Chondrocyte (in vitro differentiated cells): ENCODE measurements at regions not wholly inside any gene's neighbourhood (a gene's known extent, or its start where the extent isn't known, plus 50 kb on each side); places are given as distances from the start of the nearest gene placed in this dataset.
A peak's percentile ranks its signal among the peaks of the same experiment; 100 is the strongest.
"Not testable (repeated sequence)": the region's sequence is repeated elsewhere in the genome, so short reads cannot be mapped to it uniquely, and the experiment has no call there.

Experiments used
- DNase-seq: peaks from one replicate; pipeline ENCODE4 v3.0.0; 2021; ENCODE audit warnings: mixed read lengths, low spot score
- H3K27ac Mint-ChIP-seq: one replicate; pipeline ENCODE4 v1.8.0; 2021; ENCODE audit warnings: mild to moderate bottlenecking, moderate library complexity, mixed read lengths; ENCODE audit not compliant: unreplicated experiment
- H3K27me3 Mint-ChIP-seq: 2 replicates; pipeline ENCODE4 v1.8.0; 2021; ENCODE audit warnings: low read depth, mixed read lengths
- H3K36me3 Mint-ChIP-seq: 2 replicates; pipeline ENCODE4 v1.8.0; 2021; ENCODE audit warnings: low read depth, mixed read lengths
- H3K4me1 Mint-ChIP-seq: 2 replicates; pipeline ENCODE4 v1.8.0; 2021; ENCODE audit warnings: low read depth, mild to moderate bottlenecking, mixed read lengths
- H3K4me3 Mint-ChIP-seq: one replicate; pipeline ENCODE4 v1.8.0; 2021; ENCODE audit warnings: mild to moderate bottlenecking, moderate library complexity, mixed read lengths; ENCODE audit not compliant: unreplicated experiment
- H3K9me3 Mint-ChIP-seq: 2 replicates; pipeline ENCODE4 v1.8.0; 2021; ENCODE audit warnings: low read depth, mixed read lengths
- CTCF ChIP-seq: fragments of 200-600 bp; sonication (generic); IDR thresholded peaks from 2 replicates; pipeline ENCODE4 v1.5.0; 2021; ENCODE audit warnings: antibody characterized with exemption, mild to moderate bottlenecking, moderate library complexity

DNA sequence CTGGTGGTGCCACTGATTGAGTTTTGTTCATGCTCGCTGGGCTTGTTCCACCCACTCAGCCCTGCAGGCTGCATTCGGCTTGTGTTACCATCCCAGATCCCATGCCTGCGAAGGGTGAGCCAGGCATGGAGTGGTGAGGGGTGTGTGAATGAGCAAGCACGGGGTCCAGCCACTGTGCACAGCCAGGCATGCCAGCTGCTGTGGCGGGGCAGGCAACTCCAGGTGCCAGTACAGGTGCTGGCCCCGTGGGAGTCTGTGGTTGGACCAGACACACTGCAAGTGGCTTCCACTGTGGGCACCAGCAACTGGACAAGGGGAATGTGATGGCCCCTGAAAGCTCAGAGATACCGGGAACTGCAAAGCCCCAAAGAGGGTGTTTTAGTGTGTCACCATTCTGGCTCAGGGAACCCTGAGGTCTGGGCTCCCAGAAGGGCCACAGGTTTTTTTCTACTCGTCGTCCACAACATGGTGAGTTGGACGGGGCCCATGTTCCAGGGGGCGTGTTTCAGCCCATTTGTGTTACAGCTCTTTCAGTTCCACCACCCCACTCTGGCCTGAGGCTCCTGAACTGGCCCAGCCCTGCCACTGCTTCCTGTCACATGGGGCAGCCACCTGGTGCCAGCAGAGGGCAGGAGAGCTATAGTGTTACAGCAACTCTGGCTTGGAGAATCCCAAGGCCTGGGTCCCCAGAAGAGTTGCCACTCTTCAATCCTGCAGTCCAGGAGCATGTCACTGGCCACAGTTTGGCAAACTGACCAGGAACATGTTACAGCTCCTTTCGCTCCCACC lies 217.0 kb upstream of the OBI1 start:
- TF ChIP-seq CTCF: no peak
- peak overlapping the region; percentile 39 for H3K27ac Mint-ChIP-seq
- no peaks in the 10 kb centered on the region for H3K4me1 Mint-ChIP-seq
- H3K36me3 Mint-ChIP-seq: no peaks in the 10 kb centered on the region
- DNase-seq: peak; percentile 75
- no peak overlapping the region for H3K4me3 Mint-ChIP-seq
- H3K27me3 Mint-ChIP-seq: no peaks in the 10 kb centered on the region
- H3K9me3 Mint-ChIP-seq: peaks cover 7% of the 10 kb centered on the region

DNA sequence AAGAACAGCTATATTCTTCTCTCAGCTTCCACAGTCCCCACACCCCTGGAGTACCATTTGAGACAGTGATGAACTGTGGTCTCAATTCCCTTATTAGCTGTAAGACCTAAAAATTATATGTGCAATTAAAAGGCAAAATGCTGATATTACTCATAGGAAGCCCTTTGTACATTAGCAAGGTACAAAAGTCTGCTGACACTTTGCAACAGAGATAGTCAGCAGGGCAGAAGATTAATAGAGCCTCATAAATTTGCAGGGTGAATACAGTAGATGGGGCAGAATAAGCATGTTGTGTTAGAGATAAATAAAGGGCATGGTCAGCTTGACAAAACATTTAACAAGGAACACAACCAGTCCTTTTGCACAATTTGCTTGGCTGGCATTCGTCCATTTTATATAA lies 210.0 kb upstream of the OBI1 start:
- no peaks in the 10 kb centered on the region for H3K9me3 Mint-ChIP-seq
- no peaks in the 10 kb centered on the region for H3K36me3 Mint-ChIP-seq
- DNase-seq: no peak
- TF ChIP-seq CTCF: no peak
- no peak overlapping the region for H3K27ac Mint-ChIP-seq
- H3K4me1 Mint-ChIP-seq: no peaks in the 10 kb centered on the region
- H3K4me3 Mint-ChIP-seq: no peak overlapping the region
- H3K27me3 Mint-ChIP-seq: peaks cover 2% of the 10 kb centered on the region

GRCh38 chr13:78867655-78868054 lies 208.7 kb upstream of the OBI1 start:
- Mint-ChIP-seq H3K9me3 (no peaks in the 10 kb centered on the region), H3K4me1 (no peaks in the 10 kb centered on the region), H3K27ac (no peak overlapping the region), H3K36me3 (no peaks in the 10 kb centered on the region), H3K27me3 (peaks cover 2% of the 10 kb centered on the region), H3K4me3 (no peak overlapping the region)
- TF ChIP-seq CTCF: no peak
- DNase-seq: no peak

- H3K4me3 Mint-ChIP-seq, H3K4me1 Mint-ChIP-seq, H3K27me3 Mint-ChIP-seq, H3K36me3 Mint-ChIP-seq, H3K27ac Mint-ChIP-seq, H3K9me3 Mint-ChIP-seq: not testable (repeated sequence)
- peak; percentile 52 for DNase-seq
Measured at GRCh38 chr13:78866076-78866475, 207.1 kb upstream of the OBI1 start.

- Mint-ChIP-seq H3K36me3 (no peaks in the 10 kb centered on the region), H3K27me3 (no peaks in the 10 kb centered on the region), H3K9me3 (peaks cover 24% of the 10 kb centered on the region), H3K4me1 (no peaks in the 10 kb centered on the region), H3K4me3 (no peak overlapping the region), H3K27ac (no peak overlapping the region)
- no peak for TF ChIP-seq CTCF
- DNase-seq: no peak
Measured at GRCh38 chr13:78862446-78862845, 203.5 kb upstream of the OBI1 start.

DNA sequence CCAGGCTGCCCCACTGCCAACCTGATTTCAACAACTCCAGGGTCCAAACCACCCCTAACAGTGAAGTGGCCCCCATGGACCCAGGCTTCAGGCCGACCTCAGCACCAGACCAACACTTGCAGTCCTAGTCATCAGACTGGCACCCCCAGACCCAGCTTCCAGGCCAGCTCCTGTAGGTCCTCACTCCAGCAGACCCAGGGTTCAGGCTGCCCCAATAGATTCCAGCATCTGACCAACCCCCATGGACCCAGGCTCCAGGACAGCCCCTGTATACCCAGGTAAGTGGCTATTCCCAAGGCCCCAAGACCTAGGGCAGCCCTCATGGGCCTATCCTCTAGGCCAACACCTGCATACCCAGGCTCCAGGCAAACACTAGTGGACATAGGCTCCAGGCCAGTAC lies 193.8 kb upstream of the OBI1 start:
- TF ChIP-seq CTCF: no peak
- DNase-seq: peak; percentile 60
- no peaks in the 10 kb centered on the region for H3K27me3 Mint-ChIP-seq
- peaks cover 31% of the 10 kb centered on the region for H3K9me3 Mint-ChIP-seq
- no peak overlapping the region for H3K4me3 Mint-ChIP-seq
- no peaks in the 10 kb centered on the region for H3K4me1 Mint-ChIP-seq
- H3K36me3 Mint-ChIP-seq: no peaks in the 10 kb centered on the region
- H3K27ac Mint-ChIP-seq: no peak overlapping the region
